CD4-positive, alpha-beta T cell (primary cell): ENCODE measurements at regions not wholly inside any gene's neighbourhood (a gene's known extent, or its start where the extent isn't known, plus 50 kb on each side); places are given as distances from the start of the nearest gene placed in this dataset.

Experiments
- ATAC-seq: fragments of 200-7000 bp; cut with Tn5 transposase; one replicate; pipeline ENCODE4 v1.10.0; 2022; ENCODE audit warnings: mild to moderate bottlenecking; ENCODE audit not compliant: poor library complexity
- CTCF ChIA-PET: fragments of 350-600 bp; sonication (Branson Sonifier 250); formaldehyde crosslinking; loops from one replicate; lab custom pipeline; 2021; ENCODE audit warnings: antibody characterized with exemption, inconsistent platforms; lab: Charles Lee
- POLR2A ChIA-PET: fragments of 350-600 bp; sonication (Branson Sonifier 250); formaldehyde crosslinking; loops from one replicate; lab custom pipeline; 2021; ENCODE audit warnings: antibody characterized with exemption, inconsistent platforms; lab: Charles Lee
- DNase-seq, 14 experiments: peaks; one replicate each; pipeline ENCODE4 v3.0.0-alpha.2; 2013 to 2020; ENCODE audit warnings: mixed read lengths in 2 of 14
- H3K27ac ChIP-seq, 2 donors: one replicate each; pipeline versions ENCODE4 v1.5.1 to v1.7.0; 2013; ENCODE audit warnings: low read length in 2 of 2, low read depth in 1 of 2, mild to moderate bottlenecking in 1 of 2
- H3K27me3 ChIP-seq, 2 experiments: 1 replicate in 1 of 2; 2 replicates in 1 of 2; pipeline versions ENCODE4 v1.6.1 to v1.7.0; 2013; ENCODE audit warnings: low read length in 2 of 2, control low read depth in 1 of 2, mild to moderate bottlenecking in 1 of 2, moderate library complexity in 1 of 2; ENCODE audit not compliant: insufficient read depth in 2 of 2, control insufficient read depth in 1 of 2
- H3K36me3 ChIP-seq: one replicate; pipeline ENCODE4 v1.6.1; 2013; ENCODE audit warnings: low read length, control low read depth; ENCODE audit not compliant: insufficient read depth
- H3K4me1 ChIP-seq: one replicate; pipeline ENCODE4 v1.6.1; 2013; ENCODE audit warnings: low read length, control low read depth; ENCODE audit not compliant: insufficient read depth
- H3K4me3 ChIP-seq: one replicate; pipeline ENCODE4 v1.5.1; 2013; ENCODE audit warnings: mild to moderate bottlenecking, low read length, moderate library complexity
- H3K9me3 ChIP-seq, 2 experiments: 1 replicate in 1 of 2; 2 replicates in 1 of 2; pipeline versions ENCODE4 v1.6.1 to v1.7.0; 2013; ENCODE audit warnings: low read length in 2 of 2, mild to moderate bottlenecking in 2 of 2, control low read depth in 1 of 2, moderate library complexity in 1 of 2; ENCODE audit not compliant: control insufficient read depth in 1 of 2, insufficient read depth in 1 of 2
- H3K27ac Mint-ChIP-seq: one replicate; pipeline ENCODE4 v1.8.0; 2020; ENCODE audit warnings: mixed read lengths
- H3K27me3 Mint-ChIP-seq: one replicate; pipeline ENCODE4 v1.8.0; 2021; ENCODE audit warnings: mixed read lengths
- H3K36me3 Mint-ChIP-seq: one replicate; pipeline ENCODE4 v1.8.0; 2021; ENCODE audit warnings: low read depth, mixed read lengths
- H3K4me1 Mint-ChIP-seq: one replicate; pipeline ENCODE4 v1.8.0; 2021; ENCODE audit warnings: low read depth, mixed read lengths
- H3K4me3 Mint-ChIP-seq: one replicate; pipeline ENCODE4 v1.8.0; 2020; ENCODE audit warnings: mild to moderate bottlenecking, mixed read lengths
- H3K9me3 Mint-ChIP-seq: one replicate; pipeline ENCODE4 v1.8.0; 2020; ENCODE audit warnings: mixed read lengths
- CTCF ChIP-seq: fragments of 200-600 bp; IDR thresholded peaks from one replicate; pipeline ENCODE4 v1.8.0; 2022; ENCODE audit warnings: antibody characterized with exemption, mild to moderate bottlenecking
- intact Hi-C, 2 experiments: fragments of 100-400 bp; cut with DNase I in 1 of 2; cut with micrococcal nuclease in 1 of 2; formaldehyde crosslinking; loops; one replicate each; pipeline versions ENCODE4 v1.15.1 to v1.9.0; 2023 to 2025; cut with DNase I, micrococcal nuclease

- no peaks in the 10 kb centered on the region for H3K27me3 ChIP-seq
- intact Hi-C loops: no loop called here
- DNase-seq (no peak), ATAC-seq (no peak)
- no peaks in the 10 kb centered on the region for H3K9me3 ChIP-seq
- H3K4me1 ChIP-seq: no peaks in the 10 kb centered on the region
- H3K4me1 Mint-ChIP-seq: no peaks in the 10 kb centered on the region
- no peak for TF ChIP-seq CTCF
- H3K36me3 ChIP-seq: no peaks in the 10 kb centered on the region
- H3K27ac ChIP-seq: no peak overlapping the region
- no peaks in the 10 kb centered on the region for H3K27me3 Mint-ChIP-seq
- ChIA-PET CTCF (no interaction called here), POLR2A (no interaction called here)
- H3K36me3 Mint-ChIP-seq: no peaks in the 10 kb centered on the region
- H3K27ac Mint-ChIP-seq: no peak overlapping the region
- no peak overlapping the region for H3K4me3 Mint-ChIP-seq
- H3K4me3 ChIP-seq: no peak overlapping the region
- no peaks in the 10 kb centered on the region for H3K9me3 Mint-ChIP-seq
Measured at GRCh38 chr12:88643685-88644084, 63.4 kb upstream of the KITLG start.

GRCh38 chr12:88642675-88643431 lies 62.6 kb upstream of the KITLG start:
- Histone ChIP-seq H3K4me3 (no peak overlapping the region), H3K9me3 (no peaks in the 10 kb centered on the region), H3K27ac (no peak overlapping the region), H3K27me3 (no peaks in the 10 kb centered on the region), H3K36me3 (no peaks in the 10 kb centered on the region), H3K4me1 (no peaks in the 10 kb centered on the region)
- Mint-ChIP-seq H3K4me3 (no peak overlapping the region), H3K4me1 (no peaks in the 10 kb centered on the region), H3K36me3 (no peaks in the 10 kb centered on the region), H3K9me3 (no peaks in the 10 kb centered on the region), H3K27ac (no peak overlapping the region), H3K27me3 (no peaks in the 10 kb centered on the region)
- DNase-seq: no peak
- TF ChIP-seq CTCF: no peak
- ChIA-PET CTCF (no interaction called here), POLR2A (no interaction called here)
- intact Hi-C loops: no loop called here
- ATAC-seq: no peak

GRCh38 chr12:88638966-88639760 lies 58.9 kb upstream of the KITLG start:
- intact Hi-C loops: no loop called here
- DNase-seq (peak in 2 of 14 experiments; percentile 21 to 22), ATAC-seq (no peak)
- Mint-ChIP-seq H3K9me3 (no peaks in the 10 kb centered on the region), H3K27me3 (no peaks in the 10 kb centered on the region), H3K36me3 (no peaks in the 10 kb centered on the region), H3K4me3 (no peak overlapping the region), H3K4me1 (no peaks in the 10 kb centered on the region), H3K27ac (no peak overlapping the region)
- no peaks in the 10 kb centered on the region for H3K36me3 ChIP-seq
- H3K9me3 ChIP-seq: no peaks in the 10 kb centered on the region
- no peaks in the 10 kb centered on the region for H3K4me1 ChIP-seq
- no peaks in the 10 kb centered on the region for H3K27me3 ChIP-seq
- ChIA-PET CTCF (no interaction called here), POLR2A (no interaction called here)
- H3K27ac ChIP-seq: no peak overlapping the region
- TF ChIP-seq CTCF: no peak
- H3K4me3 ChIP-seq: no peak overlapping the region
